Ishikawa (cell line): ENCODE measurements at regions not wholly inside any gene's neighbourhood (a gene's known extent, or its start where the extent isn't known, plus 50 kb on each side); places are given as distances from the start of the nearest gene placed in this dataset.

ENCODE experiments used
- CEBPB ChIP-seq: IDR thresholded peaks from 2 replicates; pipeline ENCODE4 v1.6.1; 2012
- CREB1 ChIP-seq: IDR thresholded peaks from 2 replicates; pipeline ENCODE4 v1.6.1; 2012; ENCODE audit warnings: low read depth
- EGR1 ChIP-seq: IDR thresholded peaks from 2 replicates; pipeline ENCODE4 v1.6.1; 2012
- EP300 ChIP-seq: IDR thresholded peaks from 2 replicates; pipeline ENCODE4 v1.6.1; 2012; ENCODE audit warnings: borderline replicate concordance
- FOXM1 ChIP-seq: IDR thresholded peaks from 2 replicates; pipeline ENCODE4 v1.6.1; 2012; ENCODE audit warnings: low read depth, borderline replicate concordance
- NFIC ChIP-seq: IDR thresholded peaks from 2 replicates; pipeline ENCODE4 v1.6.1; 2012
- RAD21 ChIP-seq: IDR thresholded peaks from 2 replicates; pipeline ENCODE4 v1.6.1; 2012; ENCODE audit warnings: low read depth
- TAF1 ChIP-seq: IDR thresholded peaks from 2 replicates; pipeline ENCODE4 v1.6.1; 2012; ENCODE audit warnings: low read depth, mild to moderate bottlenecking
- TCF12 ChIP-seq: IDR thresholded peaks from 2 replicates; pipeline ENCODE4 v1.6.1; 2012; ENCODE audit warnings: low read depth
- TEAD4 ChIP-seq: IDR thresholded peaks from 2 replicates; pipeline ENCODE4 v1.6.1; 2012
- YY1 ChIP-seq: IDR thresholded peaks from 2 replicates; pipeline ENCODE4 v1.6.1; 2012; ENCODE audit warnings: low read depth
- ZBTB7A ChIP-seq: IDR thresholded peaks from 2 replicates; pipeline ENCODE4 v1.6.1; 2012; ENCODE audit warnings: low read depth
- TF ChIP-seq, protein P1 (sequence below): IDR thresholded peaks from 2 replicates; pipeline ENCODE4 v1.6.1; 2012
- TF ChIP-seq, protein P2 (sequence below): IDR thresholded peaks from 2 replicates; pipeline ENCODE4 v1.6.1; 2012; ENCODE audit warnings: low read depth, mild to moderate bottlenecking
- TF ChIP-seq, protein P3 (sequence below): IDR thresholded peaks from 2 replicates; pipeline ENCODE4 v1.6.1; 2012

DNA sequence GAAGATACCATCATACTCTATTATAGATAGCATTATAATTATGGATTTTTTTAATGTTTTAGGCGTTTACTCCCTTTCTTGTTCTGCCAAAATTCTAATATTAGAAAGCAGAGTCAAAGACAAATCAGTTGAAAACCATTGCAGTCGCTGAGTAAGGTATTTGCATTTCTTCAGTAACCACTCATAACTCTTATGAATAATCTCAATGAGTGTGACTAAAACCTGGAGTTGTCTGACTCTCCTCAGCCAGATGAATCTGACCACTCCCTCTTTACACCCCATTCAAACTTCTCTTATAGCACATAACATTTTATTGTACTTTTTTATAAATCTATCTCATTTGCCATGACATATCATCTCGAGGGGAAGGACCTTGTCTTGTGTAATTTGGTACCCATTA lies 1006.5 kb downstream of the DIAPH3 start:
- TF ChIP-seq YY1 = no peak
- no peak for TF ChIP-seq CEBPB
- TF ChIP-seq, protein P1, sequence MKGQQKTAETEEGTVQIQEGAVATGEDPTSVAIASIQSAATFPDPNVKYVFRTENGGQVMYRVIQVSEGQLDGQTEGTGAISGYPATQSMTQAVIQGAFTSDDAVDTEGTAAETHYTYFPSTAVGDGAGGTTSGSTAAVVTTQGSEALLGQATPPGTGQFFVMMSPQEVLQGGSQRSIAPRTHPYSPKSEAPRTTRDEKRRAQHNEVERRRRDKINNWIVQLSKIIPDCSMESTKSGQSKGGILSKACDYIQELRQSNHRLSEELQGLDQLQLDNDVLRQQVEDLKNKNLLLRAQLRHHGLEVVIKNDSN = no peak
- TF ChIP-seq FOXM1 = no peak
- no peak for TF ChIP-seq NFIC
- TF ChIP-seq, protein P2, sequence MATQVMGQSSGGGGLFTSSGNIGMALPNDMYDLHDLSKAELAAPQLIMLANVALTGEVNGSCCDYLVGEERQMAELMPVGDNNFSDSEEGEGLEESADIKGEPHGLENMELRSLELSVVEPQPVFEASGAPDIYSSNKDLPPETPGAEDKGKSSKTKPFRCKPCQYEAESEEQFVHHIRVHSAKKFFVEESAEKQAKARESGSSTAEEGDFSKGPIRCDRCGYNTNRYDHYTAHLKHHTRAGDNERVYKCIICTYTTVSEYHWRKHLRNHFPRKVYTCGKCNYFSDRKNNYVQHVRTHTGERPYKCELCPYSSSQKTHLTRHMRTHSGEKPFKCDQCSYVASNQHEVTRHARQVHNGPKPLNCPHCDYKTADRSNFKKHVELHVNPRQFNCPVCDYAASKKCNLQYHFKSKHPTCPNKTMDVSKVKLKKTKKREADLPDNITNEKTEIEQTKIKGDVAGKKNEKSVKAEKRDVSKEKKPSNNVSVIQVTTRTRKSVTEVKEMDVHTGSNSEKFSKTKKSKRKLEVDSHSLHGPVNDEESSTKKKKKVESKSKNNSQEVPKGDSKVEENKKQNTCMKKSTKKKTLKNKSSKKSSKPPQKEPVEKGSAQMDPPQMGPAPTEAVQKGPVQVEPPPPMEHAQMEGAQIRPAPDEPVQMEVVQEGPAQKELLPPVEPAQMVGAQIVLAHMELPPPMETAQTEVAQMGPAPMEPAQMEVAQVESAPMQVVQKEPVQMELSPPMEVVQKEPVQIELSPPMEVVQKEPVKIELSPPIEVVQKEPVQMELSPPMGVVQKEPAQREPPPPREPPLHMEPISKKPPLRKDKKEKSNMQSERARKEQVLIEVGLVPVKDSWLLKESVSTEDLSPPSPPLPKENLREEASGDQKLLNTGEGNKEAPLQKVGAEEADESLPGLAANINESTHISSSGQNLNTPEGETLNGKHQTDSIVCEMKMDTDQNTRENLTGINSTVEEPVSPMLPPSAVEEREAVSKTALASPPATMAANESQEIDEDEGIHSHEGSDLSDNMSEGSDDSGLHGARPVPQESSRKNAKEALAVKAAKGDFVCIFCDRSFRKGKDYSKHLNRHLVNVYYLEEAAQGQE = no peak
- no peak for TF ChIP-seq RAD21
- no peak for TF ChIP-seq EGR1
- TF ChIP-seq, protein P3, sequence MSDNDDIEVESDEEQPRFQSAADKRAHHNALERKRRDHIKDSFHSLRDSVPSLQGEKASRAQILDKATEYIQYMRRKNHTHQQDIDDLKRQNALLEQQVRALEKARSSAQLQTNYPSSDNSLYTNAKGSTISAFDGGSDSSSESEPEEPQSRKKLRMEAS = no peak
- TF ChIP-seq TEAD4 = no peak
- TF ChIP-seq EP300 = no peak
- TF ChIP-seq CREB1 = no peak
- no peak for TF ChIP-seq TCF12

DNA sequence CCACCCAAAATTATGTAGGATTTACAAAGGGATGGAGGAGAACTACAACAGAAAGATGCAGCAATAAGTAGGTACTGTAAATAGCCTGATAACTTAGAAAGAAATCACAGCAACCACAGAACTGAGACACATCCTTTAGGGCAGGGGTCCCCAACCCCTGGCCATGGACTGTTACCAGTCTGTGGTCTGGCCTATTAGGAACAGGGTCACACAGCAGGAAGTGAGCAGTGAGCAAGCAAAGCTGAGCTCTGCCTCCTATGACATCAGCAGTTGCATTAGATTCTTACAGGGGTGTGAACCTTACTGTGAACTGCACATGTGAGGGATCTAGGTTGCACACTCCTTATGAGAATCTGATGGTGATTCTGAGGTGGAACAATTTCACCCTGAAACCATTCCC lies 997.6 kb downstream of the DIAPH3 start:
- no peak for TF ChIP-seq NFIC
- no peak for TF ChIP-seq TAF1
- TF ChIP-seq CREB1 = no peak
- TF ChIP-seq, protein P1 = no peak
- no peak for TF ChIP-seq CEBPB
- TF ChIP-seq EGR1 = no peak
- TF ChIP-seq TCF12 = no peak
- TF ChIP-seq FOXM1 = no peak
- no peak for TF ChIP-seq TEAD4
- TF ChIP-seq RAD21 = no peak
- no peak for TF ChIP-seq ZBTB7A

DNA sequence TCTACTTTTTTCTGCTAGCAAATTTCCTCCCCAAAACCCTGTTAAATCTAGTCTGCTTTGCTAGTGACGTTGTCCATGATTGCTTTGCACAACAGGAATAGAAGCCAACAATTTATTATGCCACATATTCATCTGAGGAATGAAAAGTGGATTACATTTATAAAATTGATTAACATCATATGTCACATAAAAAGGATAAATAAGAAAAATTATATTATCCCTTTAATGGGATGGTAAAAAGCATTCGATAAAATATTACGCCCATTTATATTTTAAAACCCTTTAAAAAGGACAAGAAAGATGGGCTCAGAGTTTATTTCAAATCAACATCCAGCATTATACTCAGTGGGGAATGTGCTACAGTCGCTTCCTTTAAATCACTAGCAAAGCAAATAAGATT lies 991.7 kb downstream of the DIAPH3 start:
- TF ChIP-seq YY1 (no peak), NFIC (no peak), TCF12 (no peak), RAD21 (no peak), TEAD4 (no peak), FOXM1 (no peak), EGR1 (no peak), EP300 (no peak), CEBPB (no peak), CREB1 (no peak), TAF1 (no peak)
- TF ChIP-seq, protein P1 = no peak
- TF ChIP-seq, protein P3 = no peak
- TF ChIP-seq, protein P2 = no peak

DNA sequence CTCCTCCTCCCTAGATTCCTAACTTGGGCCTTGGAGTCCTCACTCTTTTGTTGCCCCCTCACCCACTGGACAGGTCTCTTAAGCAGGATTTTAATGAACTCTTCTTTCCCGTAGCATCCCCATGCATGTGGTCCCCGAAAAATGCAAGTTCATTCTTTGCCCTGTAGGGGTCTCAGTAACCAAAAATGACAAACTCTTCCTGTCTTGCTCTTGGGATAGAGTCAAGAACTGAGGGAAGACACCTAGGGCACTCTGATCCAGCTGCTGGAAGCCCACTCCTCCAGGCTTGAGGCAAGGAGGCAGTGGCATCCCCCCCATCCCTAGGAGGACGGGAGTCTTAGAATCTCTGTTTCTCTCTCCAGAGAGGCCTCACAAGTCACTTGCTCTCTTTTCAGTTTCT lies 987.0 kb downstream of the DIAPH3 start:
- no peak for TF ChIP-seq FOXM1

DNA sequence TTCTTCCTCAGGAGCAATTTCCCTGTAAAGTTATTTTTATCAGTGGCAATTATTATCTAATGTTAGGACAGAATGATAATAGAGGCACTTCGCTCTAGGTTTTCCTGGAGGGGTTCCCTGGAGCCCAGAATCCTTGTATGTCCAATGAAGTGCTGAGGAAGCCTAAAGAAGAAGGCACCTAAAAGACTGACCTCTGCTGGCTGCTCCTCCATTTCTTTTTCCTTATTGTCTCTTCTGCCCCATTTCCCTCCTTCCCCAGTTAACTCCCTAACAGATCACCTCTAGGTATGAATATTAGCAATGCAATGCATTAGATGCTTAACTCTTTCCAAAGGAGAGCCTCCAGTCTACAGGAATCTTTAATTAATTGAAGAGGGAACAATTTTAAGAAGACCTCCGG lies 985.4 kb downstream of the DIAPH3 start:
- TF ChIP-seq RAD21 = peak; percentile 27; the same call in 1 of the 2 replicates
- TF ChIP-seq, protein P3 = no peak

DNA sequence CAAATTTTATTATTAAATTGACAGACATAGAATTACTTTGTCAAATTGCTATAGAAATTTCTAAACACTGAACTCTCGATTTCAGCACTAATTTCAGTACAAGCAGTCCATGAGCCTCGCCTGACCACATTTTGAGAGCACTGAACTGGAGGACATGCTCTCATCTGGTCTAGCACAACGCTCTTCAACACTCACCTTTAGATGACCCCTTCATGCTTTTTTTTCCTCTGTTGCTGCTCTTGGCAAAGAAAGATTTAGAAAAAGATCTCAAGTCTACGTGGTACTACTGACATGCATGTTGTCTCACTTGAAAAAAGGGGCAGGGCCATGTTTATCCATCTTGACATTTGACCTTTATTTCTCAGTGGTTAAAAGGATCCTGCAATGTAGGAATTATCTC lies 981.5 kb downstream of the DIAPH3 start:
- TF ChIP-seq CREB1 (no peak), RAD21 (no peak), CEBPB (no peak), EP300 (no peak), EGR1 (no peak), ZBTB7A (no peak), NFIC (no peak), FOXM1 (no peak), TCF12 (no peak), TAF1 (no peak), TEAD4 (no peak), YY1 (no peak)
- TF ChIP-seq, protein P1 = no peak
- TF ChIP-seq, protein P2 = no peak
- TF ChIP-seq, protein P3 = no peak
